ENCODE measurements at regions not wholly inside any gene's neighbourhood (a gene's known extent, or its start where the extent isn't known, plus 50 kb on each side); places are given as distances from the start of the nearest gene placed in this dataset.

GRCh38 chr7:41241641-41242040 is 461.2 kb downstream of the INHBA start:
- no peak for DNase-seq (ENCODE audit: low spot score)

- DNase-seq (ENCODE audit: low spot score): no peak
Observed at GRCh38 chr7:41239596-41239995, 463.3 kb downstream of the INHBA start.

- no peak for DNase-seq (ENCODE audit: low spot score)
Observed at GRCh38 chr7:41238851-41239331, 464.0 kb downstream of the INHBA start.

- DNase-seq (ENCODE audit: low spot score): no peak
Observed at GRCh38 chr7:41237956-41238355, 464.9 kb downstream of the INHBA start.

DNA sequence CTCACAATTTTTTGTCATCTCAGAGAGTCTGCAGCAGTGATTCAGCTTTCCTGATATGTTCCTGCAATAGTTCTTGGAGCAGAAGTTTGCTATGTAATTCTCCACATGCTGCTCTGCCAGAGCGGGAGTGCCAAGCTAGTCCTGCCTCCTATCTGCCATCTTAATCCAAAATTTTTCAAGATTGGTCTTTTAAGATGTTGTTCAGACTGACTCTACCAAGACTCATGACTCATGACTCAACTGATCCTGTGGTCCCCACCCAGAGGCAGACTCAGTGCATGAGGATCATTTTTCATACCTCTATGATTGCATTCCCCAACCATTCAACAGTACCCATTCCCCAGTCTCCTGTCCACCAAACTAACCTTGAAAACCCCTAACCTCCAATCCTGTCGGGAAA is 470.8 kb downstream of the INHBA start:
- DNase-seq (ENCODE audit: low spot score): no peak

- DNase-seq (ENCODE audit: low spot score): no peak
Observed at GRCh38 chr7:41224063-41224763, 478.7 kb downstream of the INHBA start.

DNA sequence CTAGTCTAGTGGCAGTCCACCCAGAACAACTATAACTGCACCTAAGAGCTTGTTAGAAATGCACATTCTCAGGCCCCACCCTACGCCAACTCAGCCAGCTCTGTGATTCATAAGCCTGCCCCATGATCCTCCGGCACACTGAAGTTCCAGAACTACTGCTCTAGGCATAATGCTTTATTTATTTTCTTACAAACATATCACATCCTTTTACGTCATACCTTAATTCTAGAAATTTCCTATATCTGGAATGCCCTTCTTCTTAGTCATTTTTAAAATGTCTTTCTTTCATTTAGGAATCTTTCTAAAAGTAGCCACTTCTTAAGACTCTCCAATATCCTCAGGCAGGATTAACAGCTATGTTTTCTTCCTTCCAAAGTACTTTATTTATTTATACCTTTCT is 480.1 kb downstream of the INHBA start:
- DNase-seq (ENCODE audit: low spot score): no peak

- no peak for DNase-seq (ENCODE audit: low spot score)
Observed at GRCh38 chr7:41220266-41220665, 482.6 kb downstream of the INHBA start.

GRCh38 chr7:41219276-41219675 is 483.6 kb downstream of the INHBA start:
- no peak for DNase-seq (ENCODE audit: low spot score)

DNA sequence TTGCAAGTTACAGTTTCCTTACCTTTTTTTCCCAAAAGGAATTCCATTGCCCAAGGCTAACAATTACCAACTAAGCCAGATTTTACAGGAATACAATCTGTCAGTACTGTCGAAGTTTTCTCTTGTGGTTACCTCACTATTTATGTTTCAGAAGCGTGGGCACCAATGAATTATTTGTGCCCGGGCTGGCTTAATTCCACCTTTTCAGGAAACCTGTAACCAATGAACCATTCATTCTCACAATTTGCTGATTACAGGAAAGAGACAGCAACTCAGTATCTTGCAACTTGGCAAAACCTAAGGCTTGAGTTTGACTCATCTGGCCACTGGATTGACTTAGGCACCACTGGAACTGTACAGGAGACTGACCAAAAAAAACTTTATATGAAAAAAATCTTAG is 485.6 kb downstream of the INHBA start:
- DNase-seq (ENCODE audit: low spot score): no peak

DNA sequence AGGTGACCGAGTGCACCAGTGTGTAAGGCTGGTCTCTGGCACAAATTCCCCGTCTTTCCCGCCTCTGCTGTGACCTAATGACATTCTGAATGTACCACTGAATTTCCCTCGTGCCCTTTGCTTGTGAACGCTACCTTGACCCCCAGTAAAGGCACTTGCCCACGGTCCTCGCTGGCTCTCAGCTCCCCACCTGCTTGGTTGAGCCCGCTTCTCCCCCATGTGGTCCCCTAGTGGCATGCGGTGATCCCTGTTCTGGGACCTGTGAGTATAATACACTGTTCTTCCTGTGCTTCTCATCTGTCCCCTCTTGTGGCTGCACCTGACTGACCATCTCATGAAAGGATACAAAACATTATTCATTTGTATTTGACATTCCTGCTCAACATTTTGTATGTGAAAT is 495.7 kb downstream of the INHBA start:
- DNase-seq (ENCODE audit: low spot score): no peak

DNA sequence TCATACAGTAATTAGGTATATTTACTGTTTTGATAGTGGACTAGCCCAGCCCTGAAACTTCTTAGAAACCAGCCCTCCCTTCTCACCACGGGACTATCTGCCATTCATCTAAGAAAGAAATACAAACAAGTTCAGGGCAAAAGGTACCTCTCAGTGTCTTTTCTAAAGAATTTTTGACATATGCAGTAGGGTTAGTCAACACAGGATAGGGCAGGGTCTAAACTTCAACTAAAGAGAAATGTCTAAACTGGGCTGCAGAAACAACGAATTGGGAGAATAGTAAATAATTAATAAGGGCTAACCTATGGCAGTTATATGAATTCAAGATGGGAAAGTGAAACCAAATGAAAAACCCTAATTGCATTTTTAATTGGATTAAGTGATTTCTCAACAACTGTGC is 496.6 kb downstream of the INHBA start:
- DNase-seq (ENCODE audit: low spot score): no peak

DNA sequence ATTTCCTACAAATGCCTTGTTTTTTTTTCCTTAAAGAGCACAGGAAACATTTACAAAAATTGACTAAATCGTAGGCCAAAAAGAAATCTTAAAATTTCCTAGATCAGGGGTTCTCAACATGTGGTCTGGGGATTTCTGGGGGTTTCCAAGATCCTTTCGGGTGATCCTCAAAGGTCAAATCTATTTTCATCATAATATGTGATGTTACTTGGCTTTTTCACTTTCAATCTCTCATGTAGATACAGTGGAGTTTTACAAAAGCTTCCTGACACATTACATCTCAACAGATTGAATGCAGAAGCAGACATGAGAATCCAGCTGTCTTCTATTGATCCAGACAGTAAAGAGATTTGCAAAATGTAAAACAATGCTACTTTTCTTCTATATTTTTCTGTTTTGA is 497.3 kb downstream of the INHBA start:
- DNase-seq (ENCODE audit: low spot score): no peak

- DNase-seq (ENCODE audit: low spot score): no peak
Observed at GRCh38 chr7:41203542-41203941, 499.3 kb downstream of the INHBA start.

DNA sequence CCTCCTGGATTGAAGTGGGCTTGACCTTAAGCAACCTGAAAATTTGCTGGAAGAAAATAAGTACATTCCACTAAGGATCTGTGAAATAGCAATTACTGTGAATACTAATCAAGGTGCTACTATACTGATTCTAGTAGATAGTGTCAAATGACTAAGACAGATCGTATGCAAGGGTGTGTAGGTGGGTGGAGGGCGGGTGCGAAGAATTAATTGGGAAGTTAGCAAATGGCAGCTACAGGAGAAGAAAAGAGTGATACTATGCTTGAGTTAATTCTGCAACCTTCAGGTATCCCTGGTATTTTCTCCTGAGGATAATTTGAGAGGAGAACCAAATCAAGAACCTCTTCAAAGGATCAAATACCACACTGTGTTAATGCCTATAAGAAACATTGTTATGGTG is 501.9 kb downstream of the INHBA start:
- no peak for DNase-seq (ENCODE audit: low spot score)

DNA sequence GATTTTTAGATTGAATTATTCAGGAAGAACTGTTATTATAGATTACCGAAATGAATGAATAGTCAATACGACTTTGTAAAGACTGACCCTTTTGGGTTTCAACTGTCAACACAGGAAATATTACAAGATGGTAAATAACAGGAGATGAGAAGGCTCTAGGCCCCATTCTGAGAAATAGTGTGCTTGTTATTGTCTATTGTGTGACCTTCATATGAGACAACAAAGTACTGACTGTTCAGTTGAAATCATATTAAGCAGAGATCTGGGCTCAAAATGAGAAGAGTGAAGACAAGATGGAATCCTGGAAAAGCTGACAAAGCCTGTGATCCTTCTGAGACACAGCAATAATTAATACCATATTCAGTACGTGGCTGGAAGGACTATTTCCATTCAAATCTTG is 503.8 kb downstream of the INHBA start:
- no peak for DNase-seq (ENCODE audit: low spot score)

GRCh38 chr7:41198502-41198901 is 504.4 kb downstream of the INHBA start:
- no peak for DNase-seq (ENCODE audit: low spot score)

- no peak for DNase-seq (ENCODE audit: low spot score)
Observed at GRCh38 chr7:41197769-41198168, 505.1 kb downstream of the INHBA start.

GRCh38 chr7:41193738-41194282 is 509.1 kb downstream of the INHBA start:
- DNase-seq (ENCODE audit: low spot score): no peak

- DNase-seq (ENCODE audit: low spot score): no peak
Observed at GRCh38 chr7:41190581-41190980, 512.3 kb downstream of the INHBA start.

GRCh38 chr7:41189866-41190265 is 513.0 kb downstream of the INHBA start:
- no peak for DNase-seq (ENCODE audit: low spot score)

DNA sequence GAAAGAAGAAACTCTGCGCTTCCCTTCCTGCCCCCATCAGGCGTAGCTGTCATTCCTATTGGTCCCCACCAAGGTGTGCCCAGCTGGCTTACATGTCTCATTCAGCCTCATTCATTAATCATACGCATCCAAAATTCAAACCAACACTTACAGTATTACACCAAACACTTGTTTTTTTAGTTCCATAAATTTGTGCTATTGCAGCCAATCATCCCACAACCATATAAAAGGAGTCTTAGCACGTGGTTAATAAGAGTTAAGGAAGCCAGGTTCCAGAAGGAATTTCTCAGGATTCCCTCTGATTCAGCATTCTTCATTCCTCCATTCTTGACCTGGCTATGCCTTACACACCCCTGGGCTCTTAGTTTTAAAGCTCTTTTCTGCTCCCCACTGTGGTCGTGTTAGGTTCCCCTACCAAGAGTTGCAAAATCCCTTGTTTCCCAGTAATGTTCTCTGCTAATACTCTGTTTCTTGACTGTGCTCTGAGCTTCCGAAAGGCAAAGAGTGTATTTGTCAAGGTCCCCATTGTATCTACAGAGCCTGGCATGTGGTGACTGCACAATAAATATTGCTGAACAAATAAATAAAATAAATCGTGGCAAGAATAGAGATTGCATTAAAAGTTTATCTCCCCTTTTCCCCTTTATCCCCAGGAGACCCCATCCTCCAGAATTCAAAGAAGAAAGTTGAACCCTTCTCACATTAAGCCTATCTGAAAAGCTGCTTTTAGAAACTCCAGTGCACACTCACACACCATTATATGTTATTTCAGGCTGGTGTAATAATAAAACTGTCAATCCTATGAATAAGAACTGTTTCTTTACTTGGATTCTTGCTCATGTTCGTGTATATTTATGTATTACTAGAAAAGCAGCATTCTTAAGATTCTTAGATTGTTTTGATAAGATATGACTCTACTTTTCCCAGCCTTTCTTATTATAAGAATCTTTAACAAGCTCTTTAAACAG is 514.4 kb downstream of the INHBA start:
- no peak for DNase-seq (ENCODE audit: low spot score)

DNA sequence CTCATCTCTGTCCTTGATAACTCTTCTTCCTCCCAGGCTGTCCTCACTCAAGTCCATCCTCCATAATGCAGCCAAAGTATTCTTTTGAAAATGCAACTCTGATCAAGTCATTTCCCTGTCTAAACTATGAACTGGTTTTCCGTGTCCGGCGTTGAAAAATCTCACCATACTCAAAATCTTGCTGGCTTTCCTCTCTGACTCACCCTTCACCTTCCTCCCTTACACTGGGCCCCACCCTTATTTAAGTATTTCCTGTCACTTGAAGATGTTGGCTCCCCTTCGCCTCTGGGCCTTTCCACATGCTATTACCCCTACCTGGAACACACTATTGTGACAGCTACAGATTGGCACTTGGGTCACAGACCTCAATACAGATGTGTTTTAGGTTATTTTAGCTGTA is 515.6 kb downstream of the INHBA start:
- DNase-seq (ENCODE audit: low spot score): no peak

Data from mucosa of gallbladder (tissue), 1 donor.